Endometrium (tissue), 2 donors: ENCODE measurements at regions not wholly inside any gene's neighbourhood (a gene's known extent, or its start where the extent isn't known, plus 50 kb on each side); places are given as distances from the start of the nearest gene placed in this dataset.

ENCODE experiments used
- FAIRE-seq: peaks from 2 replicates; lab custom pipeline; 2012; peaks lifted over from hg19 to GRCh38; lab: Jason Lieb, UNC
- donor health status: control.
- donor health status: control.

DNA sequence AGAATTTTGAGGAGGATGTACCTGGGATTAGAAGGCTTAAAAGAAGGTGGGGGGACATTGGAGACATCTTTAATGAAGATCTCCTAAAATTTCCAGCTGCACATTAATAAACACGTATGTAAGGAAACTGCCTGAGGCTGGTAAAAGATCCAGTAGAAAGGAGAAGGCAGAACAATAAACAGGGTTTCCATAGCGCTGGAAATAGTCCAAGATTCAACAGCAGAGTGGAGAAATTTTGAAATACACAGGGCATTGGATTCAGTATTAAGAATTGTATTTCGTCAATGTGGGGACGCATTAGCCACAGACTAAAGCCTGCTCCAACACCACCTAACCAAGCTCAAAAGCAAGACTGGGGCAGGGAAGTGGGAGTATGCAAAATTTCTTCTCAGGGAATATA, 606.9 kb upstream of the NRXN1 start:
- FAIRE-seq = no peak

DNA sequence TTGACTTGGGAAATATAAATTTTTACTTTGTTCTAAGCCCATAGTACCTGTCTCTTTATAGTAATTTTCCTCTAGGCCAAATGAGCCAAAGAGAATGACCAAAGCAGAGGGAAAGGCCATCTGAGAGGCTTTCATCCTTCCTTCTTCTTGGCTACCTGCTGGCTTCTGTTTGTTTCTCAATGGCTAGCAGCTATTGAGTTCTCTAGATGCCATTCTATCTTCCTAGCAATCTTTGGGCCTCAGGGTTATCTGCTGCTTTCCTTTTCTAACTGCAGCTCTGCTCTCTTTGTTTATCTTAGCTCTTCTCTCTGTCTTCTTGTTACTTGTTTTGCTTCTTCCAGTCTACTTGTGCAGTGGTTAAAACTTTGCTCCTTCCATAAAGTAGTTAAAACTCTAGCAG, 601.1 kb upstream of the NRXN1 start:
- FAIRE-seq = no peak

DNA sequence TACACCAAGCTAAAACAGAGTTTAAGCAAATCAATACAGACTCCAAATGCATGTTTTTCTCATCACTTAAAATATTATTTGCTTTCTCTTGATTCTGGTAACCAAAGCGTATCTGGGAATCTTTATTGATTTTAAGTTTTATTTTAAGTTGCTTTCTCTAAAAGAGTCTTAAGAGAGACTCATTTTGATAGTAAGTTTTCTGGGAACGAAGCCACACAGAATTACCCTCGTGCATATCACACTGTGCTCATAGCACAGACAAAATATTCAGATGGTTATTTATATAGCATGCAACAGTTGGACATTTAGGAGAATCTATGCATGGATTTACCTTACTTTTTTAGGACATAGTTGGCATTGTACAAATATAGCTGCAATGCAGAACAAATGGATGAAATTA, 597.5 kb upstream of the NRXN1 start:
- no peak for FAIRE-seq

DNA sequence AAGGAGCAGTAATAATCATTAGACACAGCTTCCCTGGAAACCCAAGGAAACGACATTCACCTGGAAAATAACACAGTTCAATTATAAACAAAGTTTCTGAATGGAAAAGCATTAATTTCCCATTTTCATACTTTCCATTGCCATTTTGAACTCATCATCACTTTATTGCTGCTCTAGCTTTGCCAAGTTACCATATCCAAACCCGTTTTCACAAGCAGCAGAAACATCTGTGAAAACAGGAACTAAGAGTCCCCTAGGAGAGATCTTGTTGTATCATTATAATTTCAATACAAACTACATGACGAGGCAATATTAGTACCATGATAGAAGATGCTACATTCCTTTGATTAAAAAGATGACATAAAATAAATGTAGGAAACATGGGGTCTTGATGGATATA, 597.0 kb upstream of the NRXN1 start:
- FAIRE-seq = no peak

DNA sequence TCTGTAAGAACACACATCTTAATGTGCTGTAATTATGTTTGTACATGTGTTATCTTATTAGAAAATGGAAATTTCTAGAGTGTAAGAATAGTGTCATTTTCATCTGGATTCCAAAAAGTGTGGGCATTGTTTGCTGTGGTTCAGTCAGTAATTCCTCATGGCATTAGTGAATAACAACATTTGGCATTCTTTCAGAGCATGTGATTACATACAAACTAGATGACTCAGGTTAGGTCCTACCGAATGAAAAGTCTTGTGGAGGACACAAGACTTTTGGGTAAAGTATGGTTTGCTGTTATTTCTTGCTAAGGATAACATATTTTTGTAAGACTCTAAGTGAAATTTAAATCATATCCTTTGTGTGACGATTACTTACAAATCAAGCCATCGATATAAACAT, 593.1 kb upstream of the NRXN1 start:
- FAIRE-seq = no peak

DNA sequence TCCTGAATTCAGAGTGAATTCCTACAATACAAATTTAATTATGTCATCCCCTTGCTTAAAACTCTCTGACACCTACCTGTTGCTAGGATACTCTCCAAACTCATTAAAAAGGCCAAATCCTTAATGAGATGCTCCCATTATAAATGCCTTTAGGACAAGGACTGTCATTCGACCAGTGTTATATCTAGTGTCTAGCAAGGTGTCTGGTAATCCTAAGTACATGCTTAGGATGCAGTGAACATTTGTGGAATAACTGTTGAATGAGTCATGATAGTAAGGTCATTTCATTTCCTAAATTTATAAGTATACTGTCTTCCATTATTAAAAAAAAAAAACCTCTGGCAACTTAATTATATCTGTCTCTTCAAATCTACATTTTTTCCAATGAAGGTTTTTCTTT, 588.9 kb upstream of the NRXN1 start:
- FAIRE-seq = no peak

DNA sequence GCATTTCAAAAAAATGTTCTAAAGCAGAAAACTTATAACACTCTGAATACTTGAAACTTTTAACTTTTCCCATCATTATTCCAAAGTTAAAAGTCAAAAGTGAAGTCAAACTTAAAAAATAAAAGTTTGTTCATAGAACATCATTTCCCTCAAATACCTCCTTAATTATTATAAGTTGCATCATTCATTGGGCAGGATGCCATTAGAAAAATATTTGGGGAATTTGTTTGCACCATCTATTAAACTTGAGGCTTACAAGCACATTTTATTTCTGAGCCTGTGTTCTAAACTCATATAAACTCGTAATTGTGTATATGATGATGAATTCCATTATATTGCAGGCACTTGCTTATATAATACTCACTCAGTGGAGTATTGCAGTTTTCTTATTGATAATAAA, 588.0 kb upstream of the NRXN1 start:
- peak; percentile 46 for FAIRE-seq

DNA sequence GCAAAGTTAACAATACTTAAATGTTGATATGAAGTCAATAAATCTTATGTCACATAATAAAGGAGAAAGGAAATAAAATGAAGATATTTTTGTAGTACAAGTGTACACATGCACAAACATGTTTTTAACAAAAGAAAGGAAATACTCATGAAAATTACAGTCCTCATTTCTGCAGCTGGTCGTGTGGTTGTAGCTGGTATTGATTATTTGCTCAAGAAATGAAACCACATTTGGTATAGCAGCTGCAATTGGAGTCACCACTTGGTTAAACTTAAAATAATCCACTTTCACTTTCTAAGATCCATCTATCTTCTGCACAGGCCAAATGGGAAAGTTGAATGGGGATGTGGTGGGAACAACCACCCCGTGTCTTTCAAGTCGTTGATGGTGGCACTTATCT, 580.5 kb upstream of the NRXN1 start:
- no peak for FAIRE-seq

DNA sequence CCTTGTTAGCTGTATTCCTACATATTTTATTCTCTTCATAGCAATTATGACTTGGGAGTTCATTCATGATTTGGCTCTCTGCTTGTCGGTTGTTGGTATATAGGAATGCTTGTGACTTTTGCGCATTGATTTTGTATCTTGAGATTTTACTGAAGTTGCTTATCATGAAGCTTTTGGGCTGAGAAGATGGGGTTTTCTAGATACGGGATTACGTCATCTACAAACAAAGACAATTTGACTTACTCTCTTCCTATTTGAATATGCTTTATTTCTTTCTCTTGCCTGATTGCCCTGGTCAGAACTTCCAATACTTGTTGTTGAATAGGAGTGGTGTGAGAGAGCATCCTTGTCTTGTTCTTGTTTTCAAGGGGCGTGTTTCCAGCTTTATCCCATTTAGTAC, 569.8 kb upstream of the NRXN1 start:
- no peak for FAIRE-seq

DNA sequence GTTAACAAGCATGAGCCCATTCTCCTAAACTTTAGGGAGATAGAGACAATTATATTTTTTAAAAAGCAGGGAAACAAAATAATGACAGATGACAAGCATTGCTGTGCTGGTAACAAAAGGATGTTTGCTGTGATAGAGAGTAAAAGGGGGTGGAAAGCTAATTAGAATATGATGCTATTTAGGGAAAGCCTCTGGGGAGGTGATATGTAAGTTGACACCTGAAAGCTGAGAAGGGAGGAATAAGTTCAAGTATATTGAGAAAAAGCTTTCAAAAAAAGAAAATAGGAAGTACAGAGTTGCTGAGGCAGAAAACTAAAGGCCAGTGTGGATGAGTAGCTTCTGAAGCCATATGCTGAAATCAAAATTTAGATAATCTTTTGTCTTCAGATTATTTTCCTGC, 565.2 kb upstream of the NRXN1 start:
- no peak for FAIRE-seq

DNA sequence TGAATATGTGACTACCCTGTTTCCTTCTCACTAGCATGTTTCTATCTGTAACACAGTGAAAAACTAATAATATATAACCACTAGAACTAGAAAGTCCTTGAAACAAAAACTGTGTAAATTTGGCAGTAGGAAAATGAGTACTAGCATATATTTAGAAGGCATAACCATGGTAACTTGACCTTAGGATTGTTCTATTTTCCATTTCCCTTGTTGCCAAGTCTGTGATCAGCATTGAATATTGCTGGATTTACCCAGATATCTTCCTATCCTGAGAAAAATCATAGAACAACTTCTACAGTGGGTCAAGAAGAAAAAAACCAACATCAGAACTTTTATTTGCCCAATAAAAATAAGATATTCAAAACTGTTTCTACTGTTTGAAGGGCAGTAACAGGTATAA, 563.9 kb upstream of the NRXN1 start:
- no peak for FAIRE-seq

DNA sequence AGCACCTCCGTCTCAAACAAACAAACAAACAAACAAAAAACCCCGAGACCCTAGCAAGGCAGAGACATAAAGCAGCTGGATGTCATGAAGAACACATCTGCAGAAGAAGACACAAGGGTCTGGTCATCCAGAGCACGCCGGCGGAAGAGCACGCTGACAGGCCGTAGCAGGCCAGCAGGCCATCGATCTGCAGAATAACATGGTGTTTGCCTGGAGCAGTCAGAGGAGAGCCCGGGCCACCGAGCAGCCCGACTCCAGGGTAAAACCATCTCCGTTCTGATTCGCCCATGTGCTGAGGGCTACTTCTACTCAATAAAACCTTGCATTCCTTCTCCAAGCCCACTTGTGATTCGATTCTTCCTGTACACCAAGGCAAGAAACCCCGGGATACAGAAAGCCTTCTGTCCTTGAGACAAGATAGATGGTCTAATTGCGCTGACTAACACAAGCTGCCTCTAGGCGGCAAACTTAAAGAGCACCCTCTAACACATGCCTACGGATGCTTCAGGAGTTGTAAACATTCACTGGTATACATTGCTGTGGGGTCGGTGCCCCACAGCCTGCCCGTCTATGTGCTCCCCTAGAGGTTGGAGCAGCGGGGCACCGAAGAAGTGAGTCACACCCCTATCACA, 549.8 kb upstream of the NRXN1 start:
- no peak for FAIRE-seq

DNA sequence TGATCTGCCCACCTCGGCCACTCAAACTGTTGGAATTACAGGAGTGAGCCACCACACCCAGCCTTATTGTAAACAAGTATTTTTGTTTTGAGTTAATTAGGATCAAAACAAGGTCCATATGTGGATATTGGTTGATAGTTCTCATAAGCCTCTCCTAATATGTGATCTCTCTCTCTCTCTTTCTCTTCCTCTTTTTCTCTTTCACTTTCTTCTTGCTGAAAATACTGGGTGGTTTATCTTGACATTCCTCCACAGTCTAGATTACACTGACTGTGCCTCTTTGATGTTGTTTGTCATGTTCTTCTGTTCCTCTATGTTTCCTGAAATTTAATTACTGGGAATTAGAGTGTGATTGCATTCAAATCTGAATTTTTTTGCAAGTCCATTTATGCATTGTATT, 547.5 kb upstream of the NRXN1 start:
- no peak for FAIRE-seq

DNA sequence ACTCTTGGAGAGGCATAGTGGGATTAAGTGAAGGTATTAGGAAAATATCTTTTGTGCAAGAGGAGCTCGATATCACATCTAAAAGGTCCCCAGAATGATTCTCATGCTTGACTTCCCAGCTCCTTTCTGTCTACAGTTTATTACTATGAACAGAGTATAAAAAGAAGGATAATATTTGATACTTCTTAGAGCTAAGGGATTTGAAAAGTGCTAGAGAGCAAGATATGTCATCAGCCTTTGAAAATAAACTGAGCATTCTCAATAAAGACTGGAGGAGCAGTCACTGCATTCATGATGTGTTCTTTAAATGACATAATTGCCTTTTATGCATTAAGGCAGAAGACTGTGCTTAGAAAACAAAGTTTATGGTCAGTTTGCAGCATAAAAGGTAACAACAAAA, 543.2 kb upstream of the NRXN1 start:
- FAIRE-seq = no peak

DNA sequence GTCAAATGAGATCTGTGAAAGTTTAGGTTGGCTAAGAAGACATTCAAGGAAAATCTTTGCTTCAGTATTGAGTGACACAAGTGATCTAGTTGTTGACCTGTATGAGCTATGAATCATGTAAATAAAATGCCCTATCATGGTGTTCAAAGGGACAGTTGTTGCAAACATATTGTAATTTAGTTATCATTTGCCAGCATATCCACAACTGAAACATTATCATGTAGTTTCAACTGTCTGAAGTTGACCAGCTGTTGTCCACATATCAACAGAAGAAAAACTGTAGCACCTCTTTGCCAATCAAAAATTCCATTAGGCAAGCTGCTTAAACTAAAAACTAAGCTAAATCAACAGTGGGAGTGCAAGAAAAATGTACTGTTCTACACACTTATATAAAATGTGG, 527.1 kb upstream of the NRXN1 start:
- FAIRE-seq = no peak

DNA sequence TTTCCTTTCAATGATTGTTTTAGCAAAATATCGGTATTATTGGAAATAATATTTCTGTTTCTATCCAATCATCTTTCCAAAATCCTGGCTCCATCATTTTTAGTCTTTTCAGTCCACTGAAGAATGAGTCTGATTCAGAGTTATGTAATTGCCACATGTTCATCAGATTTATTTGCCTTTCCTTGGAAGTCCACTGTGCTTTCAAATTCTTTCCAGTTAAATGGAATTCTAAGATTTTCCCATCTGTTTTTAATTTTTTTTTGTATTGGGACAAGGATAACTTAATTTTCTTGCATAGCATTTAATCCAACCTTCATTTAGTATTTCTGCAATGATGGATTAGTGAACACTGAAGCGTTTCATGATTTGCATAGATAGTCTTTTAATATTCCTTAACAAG, 521.5 kb upstream of the NRXN1 start:
- FAIRE-seq = no peak

DNA sequence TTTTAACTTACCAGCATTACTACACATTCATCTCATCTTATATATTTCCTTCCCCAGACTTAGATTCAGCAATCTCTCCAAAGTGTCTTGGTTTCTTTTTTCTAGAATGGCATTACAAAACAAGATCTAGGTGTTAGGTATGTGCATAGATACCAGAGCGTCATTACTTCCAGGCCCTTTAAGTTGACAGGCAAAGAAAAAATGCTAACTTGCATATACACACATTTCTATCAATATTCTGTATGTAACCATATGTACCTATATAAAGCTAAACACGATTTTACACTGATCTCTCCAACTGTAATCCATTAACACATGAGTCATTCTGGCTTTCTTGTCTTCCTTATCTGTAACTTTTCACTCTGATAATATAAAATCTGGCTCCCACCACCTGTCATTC, 503.8 kb upstream of the NRXN1 start:
- no peak for FAIRE-seq

DNA sequence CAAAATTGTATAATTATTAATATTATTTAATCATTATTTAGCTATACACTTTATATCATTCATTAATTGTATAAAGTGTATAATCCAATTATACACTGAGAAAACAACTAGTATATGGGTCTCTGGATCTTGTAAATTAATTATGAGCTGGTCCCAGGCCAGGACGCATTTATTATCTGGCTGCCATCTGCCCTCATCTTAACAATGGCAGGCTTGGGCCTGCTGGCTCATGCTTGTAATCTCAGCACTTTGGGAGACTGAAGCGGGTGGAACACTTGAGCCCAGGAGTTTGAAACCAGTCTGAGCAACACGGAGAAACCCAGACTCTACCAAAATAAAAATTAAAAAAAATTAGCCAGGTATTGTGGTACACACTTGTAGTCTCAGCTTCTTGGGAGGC, 502.2 kb upstream of the NRXN1 start:
- FAIRE-seq = no peak

DNA sequence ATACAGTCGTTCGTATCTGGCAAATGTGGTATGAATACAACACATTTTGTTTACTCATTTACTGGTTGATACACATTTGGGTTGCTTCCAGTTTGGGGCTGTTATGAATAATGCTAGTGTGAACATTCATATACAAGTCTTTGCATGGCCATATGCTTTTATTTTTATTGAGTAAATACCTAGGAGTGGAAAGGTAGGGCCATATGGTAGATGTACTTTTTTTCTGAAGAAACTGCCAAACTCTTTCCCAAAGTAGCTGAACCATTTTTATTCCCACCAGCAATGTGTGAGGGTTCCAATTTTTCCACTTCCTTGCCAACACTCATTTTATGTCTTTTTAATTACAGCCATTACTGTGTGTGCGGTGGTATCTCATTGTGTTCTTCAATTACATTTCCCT, 496.2 kb upstream of the NRXN1 start:
- no peak for FAIRE-seq

DNA sequence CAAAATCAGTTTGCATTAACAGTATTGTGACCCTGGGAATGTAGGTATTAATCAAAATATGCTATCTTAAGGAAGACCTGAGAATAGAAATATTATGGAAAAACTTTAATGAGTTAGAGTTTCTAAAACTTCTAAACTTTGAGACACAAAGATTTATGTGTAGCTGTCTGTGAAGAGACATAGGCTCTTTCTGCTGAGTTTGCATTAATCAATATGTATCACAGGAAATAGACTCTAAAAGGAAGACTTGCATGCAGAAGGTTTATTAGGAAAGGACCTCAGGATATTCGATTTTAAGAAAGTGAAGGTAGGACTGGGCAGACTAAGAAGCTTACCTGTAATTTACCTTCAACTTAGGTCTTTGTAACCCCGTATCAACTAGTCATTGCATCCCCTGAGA, 494.8 kb upstream of the NRXN1 start:
- FAIRE-seq = no peak

DNA sequence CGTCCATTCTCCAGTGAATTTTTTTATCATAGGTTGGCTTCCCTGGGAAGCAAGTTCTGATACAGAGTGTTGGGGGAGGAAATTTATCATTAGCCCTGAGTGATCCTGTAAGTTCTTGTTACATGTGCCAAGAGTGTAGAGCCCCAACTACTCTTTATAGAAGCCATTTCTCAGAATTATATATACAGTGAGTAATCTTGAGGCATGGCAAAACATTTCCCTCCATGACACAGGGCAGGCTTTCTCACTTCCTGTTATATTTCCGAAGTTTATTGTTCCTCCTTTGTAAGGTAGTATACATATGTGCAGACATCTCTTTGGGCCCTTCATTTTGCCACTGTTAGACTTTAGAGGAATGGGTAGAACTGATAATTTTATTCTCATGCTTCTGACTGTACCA, 484.7 kb upstream of the NRXN1 start:
- no peak for FAIRE-seq

DNA sequence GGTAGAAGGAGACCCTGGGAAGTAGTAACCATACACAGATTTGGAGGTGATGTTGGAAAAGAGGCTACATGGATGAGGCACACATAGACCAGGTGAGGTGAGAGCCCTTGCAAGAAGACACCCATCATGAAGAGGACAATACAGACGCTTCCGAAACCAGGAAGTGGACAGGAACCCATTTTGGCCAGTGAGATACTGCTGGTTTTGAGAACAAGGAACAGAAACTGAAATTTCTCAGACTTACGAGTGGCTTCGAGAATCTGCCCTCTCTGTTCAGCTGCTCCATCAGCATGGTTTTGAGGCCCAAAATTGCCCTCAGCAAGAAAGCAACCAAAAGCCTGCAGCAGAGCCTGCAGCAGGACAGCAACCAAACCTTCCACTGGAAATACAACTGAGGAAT, 479.1 kb upstream of the NRXN1 start:
- FAIRE-seq = no peak

DNA sequence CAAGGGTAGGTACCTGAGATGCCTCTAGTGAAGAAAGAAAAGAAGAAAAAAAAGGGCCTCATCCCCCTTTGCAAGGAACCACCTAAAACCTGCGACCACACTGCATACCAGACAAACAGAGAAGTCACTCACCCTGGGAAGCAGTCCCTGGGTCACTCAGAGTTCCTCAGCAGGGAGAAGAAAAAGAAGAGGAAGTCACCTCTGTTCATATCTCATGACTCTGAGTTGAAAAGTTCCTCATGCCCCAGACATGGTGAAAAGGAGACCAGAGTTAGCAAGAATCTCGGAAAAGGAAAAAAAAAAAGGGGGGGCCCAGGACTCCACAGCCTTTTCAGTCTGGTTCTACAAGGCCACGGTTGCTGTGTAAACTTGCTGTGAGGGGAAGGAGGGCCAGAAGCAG, 478.4 kb upstream of the NRXN1 start:
- FAIRE-seq = no peak

DNA sequence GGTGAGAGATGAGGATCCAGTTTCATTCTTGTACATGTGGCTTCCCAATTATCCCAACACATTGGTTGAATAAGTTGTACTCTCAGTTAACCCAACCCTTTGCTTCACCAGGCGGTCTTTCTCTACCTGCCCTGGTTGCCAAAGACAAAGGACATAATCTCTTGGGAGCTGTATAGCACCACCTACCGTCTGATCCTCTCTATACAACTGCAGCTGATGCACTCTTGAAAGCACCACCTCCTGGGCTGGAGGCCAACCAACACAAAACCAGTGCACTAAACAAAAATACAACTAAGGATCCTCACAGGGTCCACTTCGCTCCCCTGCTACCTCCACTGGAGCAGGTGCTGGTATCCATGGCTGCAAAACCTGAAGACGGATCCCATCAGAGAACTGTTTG, 473.6 kb upstream of the NRXN1 start:
- FAIRE-seq = no peak

DNA sequence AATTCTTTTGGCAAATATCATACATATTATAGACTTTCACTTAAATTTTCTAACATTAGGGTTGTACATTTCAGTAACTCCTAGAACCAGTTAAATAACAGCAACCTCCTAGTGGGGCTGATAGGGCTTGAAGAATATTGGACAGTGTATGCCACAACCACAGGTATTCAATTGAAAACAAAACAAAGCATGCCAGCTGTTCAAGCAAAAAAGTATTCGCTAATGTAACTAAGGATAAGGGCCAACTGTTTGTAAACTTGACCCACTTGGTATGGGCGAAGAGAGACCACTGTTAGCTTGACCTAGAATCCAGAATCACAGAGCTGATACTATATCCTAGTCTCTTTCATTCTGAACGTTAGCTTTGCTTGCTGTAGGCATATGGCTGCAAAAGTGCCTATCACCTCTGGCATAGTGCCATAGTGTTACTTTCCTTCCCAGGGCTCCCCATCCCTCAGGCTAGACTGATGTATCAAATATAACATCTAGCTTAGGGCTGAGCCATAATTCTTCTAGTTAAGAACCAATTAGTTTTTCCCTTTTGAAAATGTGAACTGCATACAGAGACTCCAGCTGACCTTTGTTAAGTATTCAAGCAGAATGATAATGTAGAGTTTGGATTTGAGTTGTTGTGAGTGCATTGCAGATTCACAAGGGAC, 458.8 kb upstream of the NRXN1 start:
- no peak for FAIRE-seq
